AG10803 (cell line): ENCODE measurements at regions not wholly inside any gene's neighbourhood (a gene's known extent, or its start where the extent isn't known, plus 50 kb on each side); places are given as distances from the start of the nearest gene placed in this dataset.
A peak's percentile ranks its signal among the peaks of the same experiment; 100 is the strongest.
"Not testable (repeated sequence)": the region's sequence is repeated elsewhere in the genome, so short reads cannot be mapped to it uniquely, and the experiment has no call there.

ENCODE experiments used
- DNase-seq: peaks from one replicate; pipeline ENCODE4 v3.0.0; 2010; ENCODE audit warnings: low read depth
- H3K4me3 ChIP-seq: 2 replicates; pipeline ENCODE4 v1.5.1; 2011; ENCODE audit warnings: mild to moderate bottlenecking, low read length, control low read depth
- TF ChIP-seq, protein P1 (sequence below): conservative IDR thresholded peaks from 2 replicates; pipeline ENCODE4 v1.5.1; 2011; ENCODE audit warnings: mild to moderate bottlenecking, low read length, control low read depth, inconsistent platforms

DNA sequence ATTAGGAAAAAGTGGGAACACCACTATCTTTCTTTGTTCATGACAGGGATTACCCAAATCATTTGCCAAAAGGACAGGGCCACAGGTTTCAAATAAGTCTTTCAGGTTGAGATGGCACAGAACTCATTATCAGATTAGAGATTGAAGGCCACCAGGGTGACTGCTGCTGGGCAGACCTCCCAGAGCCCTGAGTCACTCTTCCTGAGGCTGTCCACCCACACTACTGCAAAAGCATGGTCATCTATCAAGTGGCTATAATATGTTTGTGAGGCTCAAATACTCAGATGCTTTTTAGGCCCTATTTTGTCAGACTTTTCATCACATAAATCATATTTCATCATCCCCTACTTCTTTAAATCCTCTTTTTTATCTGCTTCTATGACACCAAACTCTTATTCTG, 155.3 kb upstream of the CCDC196 start:
- TF ChIP-seq, protein P1, sequence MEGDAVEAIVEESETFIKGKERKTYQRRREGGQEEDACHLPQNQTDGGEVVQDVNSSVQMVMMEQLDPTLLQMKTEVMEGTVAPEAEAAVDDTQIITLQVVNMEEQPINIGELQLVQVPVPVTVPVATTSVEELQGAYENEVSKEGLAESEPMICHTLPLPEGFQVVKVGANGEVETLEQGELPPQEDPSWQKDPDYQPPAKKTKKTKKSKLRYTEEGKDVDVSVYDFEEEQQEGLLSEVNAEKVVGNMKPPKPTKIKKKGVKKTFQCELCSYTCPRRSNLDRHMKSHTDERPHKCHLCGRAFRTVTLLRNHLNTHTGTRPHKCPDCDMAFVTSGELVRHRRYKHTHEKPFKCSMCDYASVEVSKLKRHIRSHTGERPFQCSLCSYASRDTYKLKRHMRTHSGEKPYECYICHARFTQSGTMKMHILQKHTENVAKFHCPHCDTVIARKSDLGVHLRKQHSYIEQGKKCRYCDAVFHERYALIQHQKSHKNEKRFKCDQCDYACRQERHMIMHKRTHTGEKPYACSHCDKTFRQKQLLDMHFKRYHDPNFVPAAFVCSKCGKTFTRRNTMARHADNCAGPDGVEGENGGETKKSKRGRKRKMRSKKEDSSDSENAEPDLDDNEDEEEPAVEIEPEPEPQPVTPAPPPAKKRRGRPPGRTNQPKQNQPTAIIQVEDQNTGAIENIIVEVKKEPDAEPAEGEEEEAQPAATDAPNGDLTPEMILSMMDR, result no peak

DNA sequence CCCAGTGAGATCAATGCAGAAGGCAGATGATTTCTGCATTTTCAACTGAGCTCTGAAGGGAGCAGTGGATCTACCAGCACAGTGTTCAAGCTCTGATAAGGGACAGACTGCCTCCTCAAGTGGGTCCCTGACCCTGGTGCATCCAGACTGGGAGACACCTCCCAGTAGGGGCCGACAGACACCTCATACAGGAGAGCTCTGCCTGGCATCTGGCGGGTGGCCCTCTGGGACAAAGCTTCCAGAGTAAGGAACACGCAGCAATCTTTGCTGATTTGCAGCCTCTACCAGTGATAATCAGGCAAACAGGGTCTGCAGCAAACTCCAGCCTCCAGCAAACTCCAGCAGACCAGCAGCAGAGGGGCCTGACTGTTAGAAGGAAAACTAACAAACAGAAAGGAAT, 152.9 kb upstream of the CCDC196 start:
- not testable (repeated sequence) for H3K4me3 ChIP-seq, DNase-seq

More for the DNA sequence above, 155.3 kb upstream of the CCDC196 start:
- no peak overlapping the region for H3K4me3 ChIP-seq
- peak; percentile 2 for DNase-seq

DNA sequence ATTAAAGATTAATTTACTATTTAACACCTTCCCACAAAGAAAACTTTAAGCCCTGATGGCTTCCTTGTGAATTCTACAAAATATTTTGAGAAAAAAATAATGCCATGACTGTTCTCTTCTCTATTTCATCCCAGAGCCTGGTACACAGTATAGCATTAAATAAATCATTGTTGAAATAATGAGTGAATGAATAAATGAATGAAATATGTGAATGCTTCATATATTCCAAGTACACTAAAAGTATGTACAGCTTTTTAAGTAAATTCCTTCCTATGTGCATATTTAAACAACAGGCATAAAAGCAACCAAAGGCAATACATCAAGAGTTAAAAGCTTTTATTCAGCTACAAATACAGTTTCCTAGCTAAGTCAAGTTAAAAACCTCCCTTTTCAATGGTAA, 144.9 kb upstream of the CCDC196 start:
- TF ChIP-seq, protein P1, result no peak
- no peak for DNase-seq
- no peak overlapping the region for H3K4me3 ChIP-seq

DNA sequence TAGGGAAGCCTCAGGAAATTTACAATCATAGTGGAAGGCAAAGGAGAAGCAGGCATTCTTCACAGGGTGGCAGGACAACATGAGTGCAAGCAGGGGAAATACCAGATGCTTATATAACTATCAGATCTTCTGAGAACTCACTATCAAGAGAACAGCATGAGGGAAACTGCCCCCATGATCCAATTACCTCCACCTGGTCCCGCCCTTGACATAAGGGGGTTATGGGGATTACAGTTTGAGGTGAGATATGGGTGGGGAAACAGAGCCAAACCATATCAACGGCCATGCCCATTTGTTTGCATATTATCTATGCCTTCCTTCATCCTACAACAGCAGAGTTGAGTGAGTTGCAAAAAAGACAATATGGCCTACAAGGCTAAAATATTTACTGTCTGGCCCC, 140.2 kb upstream of the CCDC196 start:
- TF ChIP-seq, protein P1, result no peak
- DNase-seq, result no peak
- no peak overlapping the region for H3K4me3 ChIP-seq

DNA sequence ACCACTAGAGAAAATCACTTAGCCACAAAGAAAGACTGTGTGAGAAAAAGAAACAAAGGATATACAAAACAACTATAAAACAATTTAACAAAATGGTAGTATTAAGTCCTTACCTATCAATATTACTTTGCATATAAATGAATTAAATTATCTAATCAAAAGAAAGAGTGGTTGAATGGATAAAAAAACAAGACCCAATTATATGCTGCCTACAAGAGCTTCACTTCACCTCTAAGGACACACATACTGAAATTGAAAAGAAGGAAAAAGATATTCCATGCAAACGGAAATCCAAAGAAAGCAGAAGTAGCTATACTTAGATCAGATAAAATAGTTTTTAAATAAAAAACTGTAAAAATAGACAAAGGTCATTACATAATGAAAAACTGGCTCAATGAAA, 134.9 kb upstream of the CCDC196 start:
- no peak overlapping the region for H3K4me3 ChIP-seq
- no peak for DNase-seq
- TF ChIP-seq, protein P1, result no peak

DNA sequence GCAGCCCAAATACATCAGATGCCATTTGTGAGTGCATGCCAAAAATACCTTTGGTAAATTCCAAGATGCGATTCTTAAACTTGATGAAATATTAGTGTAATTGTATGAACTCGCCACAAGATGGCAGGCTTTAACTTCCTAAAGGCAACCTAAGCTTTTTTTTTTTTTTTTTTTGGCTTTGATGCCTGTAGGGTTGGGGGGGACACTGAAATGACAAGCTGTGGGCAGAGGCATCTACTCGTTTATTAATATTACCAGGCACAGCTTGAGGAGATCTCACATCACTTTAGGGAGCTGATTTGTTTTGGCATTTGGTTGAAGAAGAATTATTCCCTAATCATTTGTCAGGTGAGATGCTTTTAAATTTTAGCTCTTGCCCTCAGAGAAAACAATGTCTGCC, 126.7 kb upstream of the CCDC196 start:
- DNase-seq, result peak; percentile 75
- no peak overlapping the region for H3K4me3 ChIP-seq
- TF ChIP-seq, protein P1, result peak; percentile 68

DNA sequence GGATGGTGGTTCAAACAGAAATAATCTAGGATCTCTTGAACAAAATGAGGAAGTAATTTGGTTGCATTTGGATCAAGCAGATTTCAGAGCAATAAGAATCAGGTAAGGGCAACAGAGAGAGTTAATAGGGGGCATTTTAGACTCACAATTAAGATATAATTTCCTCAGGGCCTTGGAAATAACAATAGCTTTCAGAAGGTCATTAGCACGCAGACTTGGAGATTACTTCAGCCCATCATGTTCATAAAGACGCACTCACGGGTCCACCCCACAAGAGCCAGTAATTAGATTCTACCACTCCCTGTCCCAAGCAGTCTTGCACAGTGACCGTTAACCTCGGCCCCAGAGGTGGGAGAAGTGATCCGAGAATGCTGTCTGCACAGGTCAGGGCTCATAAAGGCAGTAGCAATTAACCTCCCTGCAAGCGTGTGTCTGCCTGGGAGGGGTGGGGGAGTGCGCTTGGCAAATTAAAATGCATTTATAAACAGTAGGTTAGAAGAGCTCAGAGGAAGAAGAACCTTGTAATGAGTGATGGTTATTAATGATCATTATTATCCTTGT, 125.7 kb upstream of the CCDC196 start:
- TF ChIP-seq, protein P1, result no peak
- no peak overlapping the region for H3K4me3 ChIP-seq
- no peak for DNase-seq

DNA sequence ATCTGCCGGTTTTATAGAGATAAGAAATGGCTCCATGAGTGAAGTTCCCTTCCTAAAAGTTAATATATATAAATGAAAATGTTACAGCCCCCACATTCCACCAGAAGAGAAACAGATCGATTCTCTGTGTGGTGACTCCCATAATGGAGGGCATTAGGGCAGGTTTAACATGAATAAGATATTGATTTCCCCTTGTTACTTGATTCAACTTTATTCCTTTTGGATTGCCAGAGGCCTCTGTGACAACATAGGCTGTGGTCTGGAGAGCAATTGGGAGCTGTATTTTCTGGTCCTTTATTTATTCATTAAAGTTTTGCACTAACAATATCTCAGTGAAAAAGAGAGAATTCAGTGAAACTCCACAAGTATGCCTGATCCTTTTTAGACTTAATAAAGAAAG, 125.2 kb upstream of the CCDC196 start:
- DNase-seq, result no peak
- TF ChIP-seq, protein P1, result no peak
- no peak overlapping the region for H3K4me3 ChIP-seq
